ENCODE measurements at regions not wholly inside any gene's neighbourhood (a gene's known extent, or its start where the extent isn't known, plus 50 kb on each side); places are given as distances from the start of the nearest gene placed in this dataset.
"Not testable (repeated sequence)": the region's sequence is repeated elsewhere in the genome, so short reads cannot be mapped to it uniquely, and the experiment has no call there.

DNA sequence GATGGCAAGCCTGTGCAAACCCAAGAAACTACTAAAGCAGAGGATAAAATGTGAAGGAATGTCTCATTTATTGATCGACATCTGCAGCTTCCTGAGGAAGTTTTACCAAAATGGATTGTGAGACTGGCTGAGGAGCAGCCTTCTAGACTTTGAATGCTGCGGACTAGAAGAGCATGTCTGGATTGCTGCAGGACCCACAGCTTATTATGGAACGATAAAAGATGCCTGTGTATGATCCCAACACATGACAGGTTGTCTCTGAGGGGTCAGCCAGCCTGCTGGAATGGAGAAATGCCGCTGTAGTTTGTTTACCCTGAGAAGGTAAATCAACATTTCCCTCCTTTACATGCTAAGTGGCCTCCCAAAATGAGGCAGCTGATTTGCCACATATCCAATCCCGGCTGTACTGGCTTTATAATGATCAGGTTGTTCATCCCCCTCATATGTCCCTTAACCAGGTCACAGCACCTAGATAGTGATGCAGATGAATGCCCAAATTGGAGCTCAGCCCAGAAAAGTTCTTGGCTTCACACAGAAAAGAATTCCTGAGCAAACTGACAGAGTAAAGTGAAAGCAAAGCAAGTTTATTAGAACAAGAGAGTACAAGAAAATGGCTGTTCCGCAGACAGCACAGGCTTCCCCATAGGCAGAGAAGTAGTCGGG lies 63.9 kb downstream of the IL12A start:
- TF ChIP-seq, protein P1, sequence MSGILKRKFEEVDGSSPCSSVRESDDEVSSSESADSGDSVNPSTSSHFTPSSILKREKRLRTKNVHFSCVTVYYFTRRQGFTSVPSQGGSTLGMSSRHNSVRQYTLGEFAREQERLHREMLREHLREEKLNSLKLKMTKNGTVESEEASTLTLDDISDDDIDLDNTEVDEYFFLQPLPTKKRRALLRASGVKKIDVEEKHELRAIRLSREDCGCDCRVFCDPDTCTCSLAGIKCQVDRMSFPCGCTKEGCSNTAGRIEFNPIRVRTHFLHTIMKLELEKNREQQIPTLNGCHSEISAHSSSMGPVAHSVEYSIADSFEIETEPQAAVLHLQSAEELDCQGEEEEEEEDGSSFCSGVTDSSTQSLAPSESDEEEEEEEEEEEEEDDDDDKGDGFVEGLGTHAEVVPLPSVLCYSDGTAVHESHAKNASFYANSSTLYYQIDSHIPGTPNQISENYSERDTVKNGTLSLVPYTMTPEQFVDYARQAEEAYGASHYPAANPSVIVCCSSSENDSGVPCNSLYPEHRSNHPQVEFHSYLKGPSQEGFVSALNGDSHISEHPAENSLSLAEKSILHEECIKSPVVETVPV (CRISPR knock-in tag; IDR thresholded peaks at IDR 0.05), result no peak
- TF ChIP-seq PPARA (CRISPR knock-in tag; IDR thresholded peaks at IDR 0.05; ENCODE audit: borderline replicate concordance), result no peak
- TF ChIP-seq, protein P2, sequence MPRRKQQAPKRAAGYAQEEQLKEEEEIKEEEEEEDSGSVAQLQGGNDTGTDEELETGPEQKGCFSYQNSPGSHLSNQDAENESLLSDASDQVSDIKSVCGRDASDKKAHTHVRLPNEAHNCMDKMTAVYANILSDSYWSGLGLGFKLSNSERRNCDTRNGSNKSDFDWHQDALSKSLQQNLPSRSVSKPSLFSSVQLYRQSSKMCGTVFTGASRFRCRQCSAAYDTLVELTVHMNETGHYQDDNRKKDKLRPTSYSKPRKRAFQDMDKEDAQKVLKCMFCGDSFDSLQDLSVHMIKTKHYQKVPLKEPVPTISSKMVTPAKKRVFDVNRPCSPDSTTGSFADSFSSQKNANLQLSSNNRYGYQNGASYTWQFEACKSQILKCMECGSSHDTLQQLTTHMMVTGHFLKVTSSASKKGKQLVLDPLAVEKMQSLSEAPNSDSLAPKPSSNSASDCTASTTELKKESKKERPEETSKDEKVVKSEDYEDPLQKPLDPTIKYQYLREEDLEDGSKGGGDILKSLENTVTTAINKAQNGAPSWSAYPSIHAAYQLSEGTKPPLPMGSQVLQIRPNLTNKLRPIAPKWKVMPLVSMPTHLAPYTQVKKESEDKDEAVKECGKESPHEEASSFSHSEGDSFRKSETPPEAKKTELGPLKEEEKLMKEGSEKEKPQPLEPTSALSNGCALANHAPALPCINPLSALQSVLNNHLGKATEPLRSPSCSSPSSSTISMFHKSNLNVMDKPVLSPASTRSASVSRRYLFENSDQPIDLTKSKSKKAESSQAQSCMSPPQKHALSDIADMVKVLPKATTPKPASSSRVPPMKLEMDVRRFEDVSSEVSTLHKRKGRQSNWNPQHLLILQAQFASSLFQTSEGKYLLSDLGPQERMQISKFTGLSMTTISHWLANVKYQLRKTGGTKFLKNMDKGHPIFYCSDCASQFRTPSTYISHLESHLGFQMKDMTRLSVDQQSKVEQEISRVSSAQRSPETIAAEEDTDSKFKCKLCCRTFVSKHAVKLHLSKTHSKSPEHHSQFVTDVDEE (CRISPR knock-in tag; IDR thresholded peaks at IDR 0.05), result no peak
- no peak for TF ChIP-seq SNAI2 (CRISPR knock-in tag; IDR thresholded peaks at IDR 0.05)
- TF ChIP-seq, protein P3, sequence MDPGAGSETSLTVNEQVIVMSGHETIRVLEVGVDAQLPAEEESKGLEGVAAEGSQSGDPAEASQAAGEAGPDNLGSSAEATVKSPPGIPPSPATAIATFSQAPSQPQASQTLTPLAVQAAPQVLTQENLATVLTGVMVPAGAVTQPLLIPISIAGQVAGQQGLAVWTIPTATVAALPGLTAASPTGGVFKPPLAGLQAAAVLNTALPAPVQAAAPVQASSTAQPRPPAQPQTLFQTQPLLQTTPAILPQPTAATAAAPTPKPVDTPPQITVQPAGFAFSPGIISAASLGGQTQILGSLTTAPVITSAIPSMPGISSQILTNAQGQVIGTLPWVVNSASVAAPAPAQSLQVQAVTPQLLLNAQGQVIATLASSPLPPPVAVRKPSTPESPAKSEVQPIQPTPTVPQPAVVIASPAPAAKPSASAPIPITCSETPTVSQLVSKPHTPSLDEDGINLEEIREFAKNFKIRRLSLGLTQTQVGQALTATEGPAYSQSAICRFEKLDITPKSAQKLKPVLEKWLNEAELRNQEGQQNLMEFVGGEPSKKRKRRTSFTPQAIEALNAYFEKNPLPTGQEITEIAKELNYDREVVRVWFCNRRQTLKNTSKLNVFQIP (CRISPR knock-in tag; IDR thresholded peaks at IDR 0.05; ENCODE audit: borderline replicate concordance, low read depth), result no peak
- TF ChIP-seq ARNTL (CRISPR knock-in tag; IDR thresholded peaks at IDR 0.05; ENCODE audit: borderline replicate concordance, low read depth), result no peak
- no peak for TF ChIP-seq ZFP30 (CRISPR knock-in tag; IDR thresholded peaks at IDR 0.05)
- peak; percentile 54 for ATAC-seq

DNA sequence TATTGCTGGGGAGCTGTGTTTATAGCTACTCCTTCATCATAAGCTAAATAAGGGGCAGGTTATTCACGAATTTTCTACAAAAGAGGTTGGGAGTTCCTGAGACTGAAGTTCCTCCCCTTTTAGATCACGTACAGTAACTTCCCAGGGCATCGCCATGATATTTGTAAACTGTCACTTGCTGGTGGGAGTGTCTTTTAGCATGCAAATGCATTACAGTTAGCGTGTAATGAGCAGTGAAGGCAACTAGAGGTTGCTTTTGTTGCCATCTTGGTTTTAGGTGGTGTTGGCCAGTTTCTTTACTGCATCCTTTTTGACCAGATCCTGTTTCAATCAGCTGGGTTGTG lies 64.4 kb downstream of the IL12A start:
- TF ChIP-seq ZFP30 (CRISPR knock-in tag; IDR thresholded peaks at IDR 0.05) (no peak), SNAI2 (CRISPR knock-in tag; IDR thresholded peaks at IDR 0.05) (no peak), ZFP3 (CRISPR knock-in tag; IDR thresholded peaks at IDR 0.05) (no peak), ARNTL (CRISPR knock-in tag; IDR thresholded peaks at IDR 0.05; ENCODE audit: borderline replicate concordance, low read depth) (no peak), ISL1 (CRISPR knock-in tag; IDR thresholded peaks at IDR 0.05) (no peak), ESRRG (CRISPR knock-in tag; IDR thresholded peaks at IDR 0.05) (no peak), CSDC2 (CRISPR knock-in tag; IDR thresholded peaks at IDR 0.05) (no peak), BACH2 (CRISPR knock-in tag; IDR thresholded peaks at IDR 0.05; ENCODE audit: borderline replicate concordance) (no peak), TOX (CRISPR knock-in tag; IDR thresholded peaks at IDR 0.05; ENCODE audit: borderline replicate concordance) (no peak), RARB (CRISPR knock-in tag; IDR thresholded peaks at IDR 0.05) (no peak), PPARA (CRISPR knock-in tag; IDR thresholded peaks at IDR 0.05; ENCODE audit: borderline replicate concordance) (no peak), TCF4 (CRISPR knock-in tag; IDR thresholded peaks at IDR 0.05; ENCODE audit: borderline replicate concordance) (no peak)
- TF ChIP-seq, protein P4, sequence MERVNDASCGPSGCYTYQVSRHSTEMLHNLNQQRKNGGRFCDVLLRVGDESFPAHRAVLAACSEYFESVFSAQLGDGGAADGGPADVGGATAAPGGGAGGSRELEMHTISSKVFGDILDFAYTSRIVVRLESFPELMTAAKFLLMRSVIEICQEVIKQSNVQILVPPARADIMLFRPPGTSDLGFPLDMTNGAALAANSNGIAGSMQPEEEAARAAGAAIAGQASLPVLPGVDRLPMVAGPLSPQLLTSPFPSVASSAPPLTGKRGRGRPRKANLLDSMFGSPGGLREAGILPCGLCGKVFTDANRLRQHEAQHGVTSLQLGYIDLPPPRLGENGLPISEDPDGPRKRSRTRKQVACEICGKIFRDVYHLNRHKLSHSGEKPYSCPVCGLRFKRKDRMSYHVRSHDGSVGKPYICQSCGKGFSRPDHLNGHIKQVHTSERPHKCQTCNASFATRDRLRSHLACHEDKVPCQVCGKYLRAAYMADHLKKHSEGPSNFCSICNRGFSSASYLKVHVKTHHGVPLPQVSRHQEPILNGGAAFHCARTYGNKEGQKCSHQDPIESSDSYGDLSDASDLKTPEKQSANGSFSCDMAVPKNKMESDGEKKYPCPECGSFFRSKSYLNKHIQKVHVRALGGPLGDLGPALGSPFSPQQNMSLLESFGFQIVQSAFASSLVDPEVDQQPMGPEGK (CRISPR knock-in tag; IDR thresholded peaks at IDR 0.05; ENCODE audit: borderline replicate concordance), result no peak
- TF ChIP-seq, protein P3 (CRISPR knock-in tag; IDR thresholded peaks at IDR 0.05; ENCODE audit: borderline replicate concordance, low read depth), result no peak
- TF ChIP-seq, protein P1 (CRISPR knock-in tag; IDR thresholded peaks at IDR 0.05), result no peak
- TF ChIP-seq, protein P2 (CRISPR knock-in tag; IDR thresholded peaks at IDR 0.05), result no peak
- no peak for ATAC-seq

DNA sequence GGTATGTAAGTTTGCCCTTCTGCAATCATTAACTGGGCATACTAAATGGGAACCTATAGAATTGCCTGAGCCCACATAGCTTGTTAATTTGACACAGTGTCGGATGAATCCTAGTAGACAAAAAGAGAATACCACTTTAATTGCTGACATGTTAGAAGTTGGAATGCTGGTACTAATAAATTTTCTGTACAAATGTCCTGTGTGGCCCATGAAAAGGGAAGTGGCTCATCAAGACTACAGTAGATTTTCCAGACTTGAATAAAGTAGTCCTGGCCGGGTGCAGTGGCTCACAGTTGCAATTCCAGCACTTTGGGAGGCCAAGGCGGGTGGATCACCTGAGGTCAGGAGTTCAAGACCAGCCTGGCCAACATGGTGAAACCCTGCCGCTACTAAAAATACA lies 66.2 kb downstream of the IL12A start:
- ATAC-seq, result not testable (repeated sequence)

Measured in SK-N-SH treated with all-trans-retinoic acid at 6 μM for 48 hours (cell line).